NCI-H460 (cell line): ENCODE measurements at regions not wholly inside any gene's neighbourhood (a gene's known extent, or its start where the extent isn't known, plus 50 kb on each side); places are given as distances from the start of the nearest gene placed in this dataset.
"Not testable (repeated sequence)": the region's sequence is repeated elsewhere in the genome, so short reads cannot be mapped to it uniquely, and the experiment has no call there.

Source experiments
- DNase-seq: peaks from one replicate; pipeline ENCODE4 v3.0.0-alpha.2; 2016; ENCODE audit warnings: low read depth; ENCODE audit errors: extremely low read depth

DNA sequence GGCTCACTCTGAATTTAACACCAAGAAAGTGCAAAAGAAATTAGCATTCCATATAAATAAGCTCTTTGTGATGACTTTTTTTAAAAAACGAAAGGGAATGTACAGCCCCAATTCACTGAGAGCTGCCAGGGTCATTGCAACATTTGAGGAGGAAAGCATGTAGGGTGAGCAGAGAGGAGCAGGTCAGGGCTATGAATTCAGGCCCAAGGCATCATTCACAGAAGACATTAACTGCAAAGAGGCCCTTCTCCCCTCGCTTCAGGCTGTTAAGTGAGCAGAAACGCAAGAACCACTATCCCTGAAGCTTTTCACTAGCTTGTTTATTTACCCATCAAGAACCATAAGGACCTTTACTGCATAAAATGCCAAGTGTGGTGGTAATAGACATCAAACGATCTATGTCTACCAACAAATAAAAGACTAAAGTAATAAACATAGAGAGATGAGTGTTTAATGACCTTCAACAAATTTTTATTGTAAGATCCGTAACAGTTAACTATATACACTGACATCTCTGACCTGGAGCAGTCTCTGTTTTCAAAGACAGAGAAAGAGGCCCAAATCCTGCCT lies 333.1 kb upstream of the HNRNPA3 start:
- no peak for DNase-seq

DNA sequence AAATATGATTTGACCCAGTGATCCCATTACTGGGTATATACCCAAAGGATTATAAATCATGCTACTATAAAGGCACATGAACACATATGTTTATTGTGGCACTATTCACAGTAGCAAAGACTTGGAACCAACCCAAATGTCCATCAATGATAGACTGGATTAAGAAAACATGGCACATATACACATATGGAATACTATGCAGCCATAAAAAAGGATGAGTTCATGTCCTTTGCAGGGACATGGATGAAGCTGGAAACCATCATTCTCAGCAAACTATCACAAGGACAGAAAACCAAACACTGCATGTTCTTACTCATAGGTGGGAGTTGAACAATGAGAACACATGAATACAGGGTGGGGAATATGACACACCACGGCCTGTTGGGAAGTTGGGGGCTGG lies 330.5 kb upstream of the HNRNPA3 start:
- DNase-seq: not testable (repeated sequence)

DNA sequence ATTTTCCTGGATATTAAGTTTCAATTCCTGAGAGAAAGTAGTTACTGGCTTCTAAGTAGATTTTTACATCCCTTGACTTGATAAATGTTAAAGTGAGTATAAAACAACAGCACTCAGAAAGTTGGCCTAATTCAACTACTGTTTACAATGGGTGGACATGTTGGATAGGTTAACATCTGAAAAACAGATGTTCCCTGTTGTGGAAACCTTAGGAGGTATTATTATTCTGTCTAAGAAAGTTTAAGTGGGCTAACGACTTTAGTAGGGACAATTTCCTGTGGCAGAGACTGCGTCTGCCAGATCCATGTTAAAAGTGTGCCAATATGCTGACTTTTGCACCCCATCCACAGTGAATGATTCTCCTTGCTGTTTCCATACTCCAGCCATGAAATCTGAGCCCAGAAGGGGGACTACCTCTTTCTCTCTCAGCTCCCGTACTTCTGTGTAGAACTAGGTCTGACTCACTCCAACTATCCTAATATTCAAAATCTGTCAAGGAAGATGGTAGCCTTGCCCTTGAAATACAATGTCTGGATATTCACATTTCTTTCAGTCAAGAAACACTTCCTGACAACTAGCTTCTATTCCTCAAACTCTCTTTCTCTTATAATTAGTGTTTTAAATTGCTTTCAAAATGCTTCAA lies 327.5 kb upstream of the HNRNPA3 start:
- no peak for DNase-seq

DNA sequence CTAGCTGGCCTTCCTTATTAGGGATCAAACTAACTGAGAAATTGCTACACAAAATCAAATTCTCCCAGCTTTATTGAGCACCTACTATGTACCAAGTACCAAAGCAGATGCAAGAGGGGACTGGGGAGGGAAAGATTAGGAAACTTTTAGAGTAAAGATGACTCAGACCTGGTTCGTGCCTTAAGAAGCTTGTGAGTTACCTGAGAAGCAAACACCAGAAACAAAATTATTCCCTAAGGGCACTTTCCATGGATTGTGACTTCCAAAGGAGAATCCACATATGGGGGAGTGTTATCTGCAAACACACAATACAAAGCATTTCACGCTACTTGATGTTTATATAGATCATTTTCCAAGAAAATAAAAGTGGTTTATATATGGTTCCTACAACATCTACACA lies 326.9 kb upstream of the HNRNPA3 start:
- no peak for DNase-seq

DNA sequence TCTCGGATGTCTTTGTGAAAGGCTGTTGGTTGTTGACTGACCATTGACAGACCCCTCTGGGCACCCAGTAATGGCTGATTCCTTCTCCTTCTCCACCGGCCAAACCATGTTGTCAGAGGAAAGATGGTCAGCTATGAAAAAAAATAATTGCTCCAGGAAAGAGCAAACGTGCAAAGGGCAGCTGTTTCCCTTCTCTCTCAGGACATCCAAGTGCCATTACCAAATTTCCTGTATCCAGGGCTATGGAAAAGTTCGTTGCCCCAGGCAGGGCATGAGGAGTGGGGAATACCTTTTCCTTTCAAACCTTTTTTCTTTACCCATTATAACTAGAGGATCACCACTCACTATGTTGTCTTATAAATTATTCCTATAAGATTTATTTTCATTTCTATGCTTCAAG lies 321.5 kb upstream of the HNRNPA3 start:
- DNase-seq: no peak

DNA sequence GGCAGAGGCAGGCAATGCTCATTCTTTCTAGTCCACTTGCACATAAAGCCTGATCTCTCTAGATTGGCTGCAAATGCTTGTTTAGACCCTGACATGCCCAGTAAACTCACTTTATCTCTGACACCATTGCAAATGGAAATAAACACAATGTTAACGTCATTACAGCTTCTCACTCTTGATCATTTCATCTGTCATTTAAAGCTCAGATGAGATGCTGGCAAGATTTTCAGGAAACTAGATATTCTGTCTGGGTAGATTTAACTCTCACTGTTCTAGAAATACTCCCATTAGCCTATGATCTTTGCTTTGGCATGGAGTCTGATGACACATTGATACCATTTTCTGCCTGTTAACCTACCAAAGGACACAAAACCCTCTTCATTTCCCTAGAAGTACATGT lies 320.7 kb upstream of the HNRNPA3 start:
- DNase-seq: no peak

DNA sequence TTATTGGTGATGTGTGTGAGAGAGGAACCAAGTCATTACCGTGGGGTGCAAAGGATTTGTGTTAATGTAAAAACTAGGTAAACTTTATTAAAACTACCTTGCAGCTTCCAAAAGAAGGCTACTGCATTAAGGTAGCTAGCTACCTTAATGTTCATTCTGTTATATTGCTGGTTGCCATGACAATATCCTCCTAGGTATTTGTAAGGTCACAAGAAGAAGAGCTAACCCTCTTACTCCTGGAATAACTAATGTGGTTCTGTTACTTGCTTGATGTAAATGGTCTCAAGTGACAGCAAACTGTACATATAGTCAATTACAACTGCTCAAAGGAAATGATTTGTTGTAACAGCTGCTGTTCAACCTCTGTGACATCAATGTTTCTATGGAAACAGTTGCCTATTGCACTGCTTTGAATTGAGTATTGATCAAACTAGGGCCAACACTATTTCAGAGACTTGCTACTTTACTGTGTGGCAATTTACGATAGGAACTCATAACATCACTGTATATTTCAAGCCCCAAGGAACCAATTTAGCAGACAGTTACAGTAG lies 319.8 kb upstream of the HNRNPA3 start:
- DNase-seq: no peak

DNA sequence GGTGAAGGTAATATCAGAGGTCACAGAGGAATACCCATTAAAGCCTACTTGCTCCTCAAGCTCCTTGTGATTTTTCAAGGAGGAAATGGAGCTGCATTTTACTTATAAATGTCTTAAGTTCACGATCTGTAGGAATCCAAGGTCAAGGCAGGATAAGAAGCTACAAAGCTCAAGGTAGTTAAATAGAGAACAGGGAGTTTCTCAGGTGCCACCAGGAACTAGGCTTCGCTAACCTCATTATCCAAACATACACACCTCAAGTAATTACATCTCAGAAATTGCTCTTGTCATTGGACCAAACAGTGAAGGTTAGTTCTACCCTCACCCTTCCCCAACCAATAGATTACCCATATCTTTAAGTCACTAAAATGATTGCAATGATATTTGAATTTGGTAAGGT lies 317.4 kb upstream of the HNRNPA3 start:
- no peak for DNase-seq

DNA sequence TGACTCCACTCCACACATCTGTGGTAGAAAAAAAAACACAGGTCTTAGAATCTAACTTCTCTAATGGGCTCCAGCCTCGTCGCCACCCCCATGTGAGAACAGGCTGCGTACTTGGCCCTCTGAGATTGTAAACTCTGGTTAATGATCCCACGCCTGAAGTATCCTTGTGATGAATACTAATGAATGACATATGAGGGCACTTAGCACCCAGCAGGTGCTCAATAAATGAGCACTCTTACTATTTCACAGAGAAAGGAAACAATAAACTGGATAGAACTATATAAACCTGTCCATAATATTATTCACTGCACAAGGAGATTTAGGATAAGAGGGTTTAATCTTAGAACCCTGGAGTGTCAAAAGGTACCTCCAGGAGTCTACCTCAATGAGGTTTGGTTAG lies 310.1 kb upstream of the HNRNPA3 start:
- DNase-seq: no peak

DNA sequence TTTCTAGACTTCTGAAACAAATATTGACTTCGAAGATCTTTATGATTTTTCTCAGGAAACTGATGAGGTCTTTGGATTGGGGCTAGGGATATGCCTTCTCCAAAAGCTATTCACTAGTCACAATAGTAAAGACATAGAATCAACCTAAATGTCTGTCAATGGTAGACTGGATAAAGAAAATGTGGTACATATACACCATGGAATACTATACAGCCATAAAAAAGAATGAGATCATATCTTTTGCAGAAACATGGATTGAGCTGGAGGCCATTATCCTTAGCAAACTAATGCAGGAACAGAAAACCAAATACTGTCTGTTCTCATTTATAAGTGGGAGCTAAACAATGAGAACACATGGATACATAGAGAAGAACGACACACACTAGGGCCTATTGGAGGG lies 308.5 kb upstream of the HNRNPA3 start:
- not testable (repeated sequence) for DNase-seq

DNA sequence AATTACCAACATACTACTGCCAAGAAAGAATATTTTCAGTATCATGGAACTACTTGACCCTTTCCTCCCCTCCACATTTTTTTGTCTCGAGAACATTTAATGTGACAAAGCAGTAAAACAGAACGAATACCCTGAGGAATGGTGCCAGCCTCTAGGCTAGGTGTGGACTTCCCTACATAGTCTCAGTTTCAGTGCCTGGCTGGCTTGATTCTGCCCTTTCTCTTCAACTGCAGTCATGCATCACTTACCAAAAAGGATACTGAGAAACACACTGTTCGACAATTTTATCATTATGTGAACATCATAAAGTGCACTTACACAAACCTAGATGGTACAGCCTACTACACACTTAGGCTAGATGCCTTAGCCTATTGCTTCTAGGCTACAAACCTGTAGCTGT lies 305.3 kb upstream of the HNRNPA3 start:
- no peak for DNase-seq

DNA sequence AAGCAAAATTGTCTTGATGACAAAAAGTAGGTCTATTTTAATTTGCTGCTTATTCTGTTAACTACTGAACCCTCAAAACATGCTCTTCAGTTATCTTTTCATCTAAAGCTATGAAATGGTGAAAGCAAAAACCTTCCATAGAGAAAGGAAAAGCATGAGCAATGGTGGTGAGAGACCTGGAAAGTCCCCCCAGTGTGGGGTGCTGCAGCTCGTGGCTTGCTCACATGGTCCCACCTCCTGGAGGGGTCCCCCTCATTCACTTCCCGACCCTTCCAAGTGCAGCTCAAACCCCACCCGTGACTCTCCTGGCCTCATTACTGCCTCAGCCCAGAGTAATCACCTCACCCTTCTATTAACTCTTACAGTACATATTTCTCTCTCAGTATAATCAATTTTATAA lies 301.8 kb upstream of the HNRNPA3 start:
- DNase-seq: no peak

DNA sequence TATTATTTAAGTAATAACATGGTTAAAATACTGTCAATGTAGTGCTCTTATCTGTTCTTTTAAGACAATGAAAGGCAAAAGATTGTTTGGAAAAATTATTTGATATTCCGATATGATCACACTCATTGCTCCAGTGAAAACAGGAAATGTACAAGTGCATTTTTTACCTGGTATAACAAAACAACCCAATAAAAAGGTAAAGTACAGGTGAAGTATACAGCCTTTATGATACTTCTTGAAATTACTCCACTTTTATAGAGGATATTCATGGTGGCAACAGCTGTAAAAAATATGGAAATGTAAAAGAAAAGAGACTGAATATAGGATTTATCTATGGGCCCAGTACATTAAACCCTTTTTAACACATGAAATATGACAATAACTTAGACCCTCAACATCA lies 298.6 kb upstream of the HNRNPA3 start:
- DNase-seq: no peak

DNA sequence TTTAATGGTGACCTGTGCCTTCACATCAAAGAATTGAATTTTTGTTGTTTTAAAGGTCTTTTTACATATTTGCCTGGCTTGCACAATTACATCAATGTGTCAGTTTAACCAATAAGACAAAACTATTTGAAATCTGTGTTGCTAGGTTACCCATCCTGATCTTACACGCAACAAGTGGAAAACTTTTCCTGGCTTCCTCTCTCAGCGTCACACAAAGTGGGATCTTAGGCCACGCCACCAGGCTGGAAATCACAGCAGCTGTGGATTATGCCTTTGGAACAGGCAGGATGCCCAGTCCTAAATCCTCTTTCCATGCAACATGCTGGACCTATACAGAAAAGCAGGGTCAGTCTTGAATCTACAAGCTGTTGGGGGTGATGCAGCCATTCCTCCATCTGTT lies 298.2 kb upstream of the HNRNPA3 start:
- no peak for DNase-seq

DNA sequence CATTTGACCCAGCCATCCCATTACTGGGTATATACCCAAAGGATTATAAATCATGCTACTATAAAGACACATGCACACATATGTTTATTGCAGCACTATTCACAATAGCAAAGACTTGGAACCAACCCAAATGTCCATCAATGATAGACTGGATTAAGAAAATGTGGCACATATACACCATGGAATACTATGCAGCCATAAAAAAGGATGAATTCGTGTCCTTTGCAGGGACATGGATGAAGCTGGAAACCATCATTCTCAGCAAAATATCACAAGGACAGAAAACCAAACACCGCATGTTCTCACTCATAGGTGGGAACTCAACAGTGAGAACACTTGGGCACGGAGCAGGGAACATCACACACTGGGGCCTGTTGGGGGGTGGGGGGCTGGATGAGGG lies 290.0 kb upstream of the HNRNPA3 start:
- not testable (repeated sequence) for DNase-seq

DNA sequence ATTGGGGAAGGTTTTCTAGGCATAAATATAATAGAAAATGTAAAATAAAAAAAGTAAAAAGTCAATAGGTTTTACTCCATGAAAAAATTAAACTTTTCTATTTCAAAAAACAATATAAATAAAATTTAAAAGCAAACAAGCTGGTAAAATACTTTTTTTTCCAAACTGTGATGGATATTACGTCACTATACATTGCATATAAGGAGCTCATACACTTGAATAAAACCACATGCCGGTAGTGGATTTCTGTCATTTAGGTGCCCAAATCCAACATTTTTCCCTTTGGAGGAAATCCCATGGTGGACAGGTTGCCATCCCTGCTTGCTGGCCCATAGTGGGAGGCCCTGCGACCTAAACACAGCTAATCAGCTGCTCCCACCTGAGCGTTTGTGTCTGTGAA lies 289.4 kb upstream of the HNRNPA3 start:
- no peak for DNase-seq

DNA sequence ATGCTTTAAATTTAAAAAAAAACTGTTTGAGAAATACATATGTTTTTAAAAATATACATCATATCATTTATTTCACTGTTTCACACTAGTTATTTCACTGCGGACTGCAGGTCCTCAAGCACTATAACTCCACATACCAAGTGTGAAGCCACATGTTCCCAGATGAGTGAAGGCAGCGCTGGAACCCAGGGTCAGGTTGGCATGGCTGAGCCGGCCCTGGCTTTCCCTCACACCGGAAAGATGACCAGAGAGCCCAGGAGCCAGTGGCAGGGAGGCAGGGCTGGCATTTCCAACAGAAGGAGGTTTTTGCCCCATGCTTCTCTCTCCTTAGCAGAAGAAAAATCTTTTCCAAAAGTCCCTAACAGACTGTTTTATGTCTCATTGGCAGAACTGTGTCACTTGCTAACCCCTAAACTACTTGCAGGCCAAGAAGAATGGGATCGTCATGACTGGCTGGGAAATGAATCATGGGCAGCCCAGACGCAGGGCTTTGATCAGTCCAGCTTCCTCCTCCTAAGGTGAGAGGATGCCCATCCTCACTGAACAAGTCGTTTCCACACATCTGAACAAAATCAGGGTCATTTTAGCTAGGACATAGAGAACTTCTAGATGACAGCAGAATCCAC lies 287.6 kb upstream of the HNRNPA3 start:
- DNase-seq: no peak

DNA sequence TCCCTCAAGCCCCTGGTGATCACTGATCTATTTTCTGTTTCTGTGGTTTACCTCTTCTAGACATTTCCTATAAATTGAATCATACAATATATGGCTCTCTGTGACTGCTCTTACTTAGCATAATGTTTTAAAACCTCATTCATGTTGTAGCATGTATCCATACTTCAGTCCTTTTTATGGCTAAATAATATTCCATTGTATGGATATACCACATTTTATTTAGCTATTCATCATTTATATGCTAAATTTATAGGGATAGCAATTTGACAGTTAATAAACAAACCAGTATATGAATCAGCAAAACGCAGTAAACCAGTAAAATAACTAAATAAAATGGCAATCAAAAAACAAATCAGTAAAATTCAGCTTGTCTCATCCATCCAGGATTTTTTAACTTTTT lies 286.1 kb upstream of the HNRNPA3 start:
- no peak for DNase-seq

DNA sequence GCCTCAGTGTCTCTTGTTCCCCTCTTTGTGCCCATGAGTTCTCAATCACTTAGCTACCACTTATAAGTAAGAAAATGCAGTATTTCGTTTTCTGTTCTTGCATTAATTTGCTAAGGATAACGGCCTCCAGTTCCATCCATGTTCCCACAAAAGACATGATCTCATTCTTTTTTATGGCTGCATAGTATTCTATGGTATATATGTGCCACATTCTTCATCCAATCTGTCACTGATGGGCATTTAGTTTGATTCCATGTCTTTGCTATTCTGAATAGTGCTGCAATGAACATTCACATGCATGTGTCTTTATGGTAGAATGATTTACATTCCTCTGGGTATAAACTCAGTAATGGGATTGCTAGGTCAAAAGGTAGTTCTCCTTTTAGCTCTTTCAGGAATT lies 283.2 kb upstream of the HNRNPA3 start:
- not testable (repeated sequence) for DNase-seq

DNA sequence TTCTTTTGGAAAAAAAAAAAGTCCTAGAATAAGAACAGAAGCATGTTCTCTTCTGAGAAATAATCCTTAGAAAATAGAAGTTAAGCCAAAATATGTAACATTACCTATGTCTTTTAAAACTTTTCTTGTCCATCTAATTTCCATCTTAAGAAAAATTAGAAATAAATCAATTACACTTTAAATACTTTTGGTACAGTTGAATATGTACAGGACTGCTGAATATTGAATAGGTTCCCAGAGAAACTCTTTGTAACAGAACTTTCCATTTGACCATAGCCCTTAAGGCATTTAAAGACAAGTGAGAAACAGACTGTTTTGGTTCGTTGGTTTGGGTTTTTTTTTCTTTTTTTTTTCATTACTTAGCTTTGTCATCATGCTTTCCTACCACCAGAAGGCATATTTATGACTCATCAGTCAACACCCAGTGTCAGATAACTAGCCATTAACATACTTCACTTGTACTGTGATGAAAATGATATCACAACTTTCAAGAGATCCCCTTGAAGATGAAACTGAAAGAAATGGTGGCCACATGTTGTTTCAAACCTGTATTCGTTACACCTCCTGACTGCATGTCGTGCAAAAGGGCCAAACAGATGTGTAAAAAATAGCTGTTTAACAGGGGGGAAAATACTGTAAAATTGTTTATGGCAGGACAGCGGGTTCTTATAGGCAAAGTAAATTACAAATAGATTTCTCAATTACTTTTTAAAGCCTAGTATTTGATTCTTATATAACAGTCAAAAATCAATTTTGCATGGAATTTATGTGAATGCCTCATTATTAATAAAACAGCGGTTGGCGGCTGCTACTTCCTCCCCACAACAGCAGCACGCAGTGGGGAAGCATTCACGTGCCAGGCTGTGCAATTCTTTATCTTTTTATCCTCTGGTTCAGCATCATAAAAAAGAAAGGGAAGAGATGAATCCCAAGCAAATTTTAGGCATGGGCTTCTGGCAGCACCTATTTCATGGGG lies 280.7 kb upstream of the HNRNPA3 start:
- peak; percentile 9 for DNase-seq

DNA sequence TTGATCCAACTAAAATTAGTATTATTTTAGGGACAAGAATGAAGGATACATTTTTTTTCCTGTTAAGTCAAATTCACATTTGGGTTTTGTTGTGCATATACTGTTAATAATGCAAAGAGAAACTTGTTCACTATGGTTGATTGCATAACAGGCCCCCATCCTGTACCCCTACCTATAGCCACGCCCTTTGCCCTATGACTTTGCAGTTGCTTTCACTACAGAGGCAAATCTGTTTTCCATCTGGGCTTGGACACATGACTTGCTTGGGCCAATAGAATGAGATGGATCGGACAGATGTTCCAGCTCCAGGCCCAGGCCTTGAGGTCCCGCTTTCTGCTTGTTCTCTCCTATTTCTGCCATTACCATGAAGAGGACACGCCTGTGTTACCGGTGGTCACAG lies 278.5 kb upstream of the HNRNPA3 start:
- DNase-seq: no peak
